ENCODE measurements at regions not wholly inside any gene's neighbourhood (a gene's known extent, or its start where the extent isn't known, plus 50 kb on each side); places are given as distances from the start of the nearest gene placed in this dataset.

DNA sequence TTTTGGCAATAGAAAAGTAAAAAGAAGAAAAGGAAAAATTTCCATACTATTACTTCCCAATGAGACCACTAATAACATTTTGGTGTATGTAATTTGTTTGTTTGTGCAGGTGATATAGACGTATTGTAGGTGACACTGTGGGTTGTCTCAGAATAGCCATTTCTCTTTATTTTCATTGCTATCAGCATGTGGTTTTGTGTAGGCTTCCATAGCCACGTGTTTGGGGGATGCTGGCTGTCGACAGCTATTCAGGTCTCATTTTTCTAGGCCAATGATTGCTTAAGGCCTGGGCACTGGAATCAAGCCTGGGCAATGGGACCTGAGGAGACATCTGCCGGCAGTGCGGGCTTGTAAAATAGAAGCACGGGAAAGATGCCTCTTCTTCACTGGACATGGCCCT, 71.0 kb upstream of the KCTD1 start:
- TF ChIP-seq YY1 (IDR thresholded peaks at IDR 0.05; ENCODE audit: insufficient read depth, insufficient read length), result no peak
- no peak for TF ChIP-seq ZNF274 (IDR thresholded peaks at IDR 0.05; ENCODE audit: low read depth, low read length)
- no peak for TF ChIP-seq SUZ12 (IDR thresholded peaks at IDR 0.05; ENCODE audit: extremely low read depth, insufficient read depth, insufficient read length)

All from NT2/D1 (cell line).